ENCODE measurements at regions not wholly inside any gene's neighbourhood (a gene's known extent, or its start where the extent isn't known, plus 50 kb on each side); places are given as distances from the start of the nearest gene placed in this dataset.
"Not testable (repeated sequence)": the region's sequence is repeated elsewhere in the genome, so short reads cannot be mapped to it uniquely, and the experiment has no call there.

DNA sequence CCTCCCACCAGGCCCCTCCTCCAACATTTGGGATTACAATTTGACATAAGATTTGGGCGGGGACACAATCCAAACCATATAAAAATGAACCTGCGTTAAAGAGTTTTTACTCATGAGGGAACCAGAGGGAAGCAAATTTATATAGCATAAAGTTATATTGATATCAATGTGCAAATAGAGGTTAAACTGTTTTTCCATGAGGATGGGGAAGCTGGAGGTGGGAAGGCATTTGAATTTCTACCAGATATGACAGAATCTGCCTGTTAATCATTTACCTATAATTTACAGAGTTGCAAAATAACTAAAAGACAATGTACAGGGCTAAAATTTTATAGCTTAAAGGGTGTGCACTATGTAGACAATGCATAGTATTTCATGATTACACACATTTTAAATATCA is 322.0 kb upstream of the FKBP1C start:
- in situ Hi-C loops (cut with HindIII; ENCODE audit: low pct_unique_long_range_greater_than_20kb, low sequenced_read_pairs) = no loop called here
- DNase-seq (ENCODE audit: low read depth) = no peak

DNA sequence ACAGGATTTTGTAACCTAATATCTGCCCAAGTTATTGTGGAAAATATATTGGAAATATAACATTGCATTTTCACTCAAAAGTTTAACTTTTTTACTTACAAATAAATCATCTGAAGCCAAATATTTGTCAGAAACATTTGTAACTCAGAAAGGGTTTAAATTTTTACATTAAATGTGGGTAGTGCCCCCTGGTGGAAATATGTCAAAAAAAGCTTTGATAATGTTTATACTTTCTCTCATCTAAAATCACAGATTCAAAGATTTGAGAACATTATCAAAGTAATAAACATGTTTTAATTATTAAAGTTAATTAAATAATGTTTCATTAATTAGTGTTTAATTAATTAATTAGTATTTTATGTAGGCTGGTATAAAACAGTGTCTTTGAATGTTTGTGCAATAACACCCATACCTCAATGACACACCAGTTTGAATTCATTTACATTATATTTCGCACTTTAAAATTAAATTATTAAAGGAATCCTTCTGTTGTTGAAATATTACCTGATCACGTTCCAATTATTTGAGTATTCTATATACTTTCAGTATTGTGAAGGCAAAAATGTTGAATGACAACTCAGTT is 320.1 kb upstream of the FKBP1C start:
- in situ Hi-C loops (cut with HindIII; ENCODE audit: low pct_unique_long_range_greater_than_20kb, low sequenced_read_pairs) = no loop called here
- DNase-seq (ENCODE audit: low read depth) = no peak

GRCh38 chr6:62894114-62894513 is 317.2 kb upstream of the FKBP1C start:
- in situ Hi-C loops (cut with HindIII; ENCODE audit: low pct_unique_long_range_greater_than_20kb, low sequenced_read_pairs) = no loop called here
- no peak for DNase-seq (ENCODE audit: low read depth)

DNA sequence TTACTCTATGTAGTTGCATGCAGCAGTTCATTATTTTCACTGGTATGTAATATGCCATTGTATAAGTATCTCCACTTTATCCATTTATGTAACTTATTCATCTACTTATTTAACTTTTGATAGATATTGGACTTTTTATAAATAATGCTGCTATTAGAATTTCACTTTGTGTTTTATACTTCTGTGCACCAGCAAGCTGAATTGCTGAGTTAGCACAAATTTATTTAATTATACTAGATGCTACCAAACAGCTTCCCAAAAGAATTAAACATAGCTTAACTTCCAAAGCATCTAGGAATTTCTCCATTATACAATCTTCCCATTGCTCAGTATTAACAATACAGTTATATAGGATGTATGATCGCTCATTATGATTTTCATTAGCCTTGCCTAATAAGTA is 308.0 kb upstream of the FKBP1C start:
- DNase-seq (ENCODE audit: low read depth) = no peak
- in situ Hi-C loops (cut with HindIII; ENCODE audit: low pct_unique_long_range_greater_than_20kb, low sequenced_read_pairs) = no loop called here

DNA sequence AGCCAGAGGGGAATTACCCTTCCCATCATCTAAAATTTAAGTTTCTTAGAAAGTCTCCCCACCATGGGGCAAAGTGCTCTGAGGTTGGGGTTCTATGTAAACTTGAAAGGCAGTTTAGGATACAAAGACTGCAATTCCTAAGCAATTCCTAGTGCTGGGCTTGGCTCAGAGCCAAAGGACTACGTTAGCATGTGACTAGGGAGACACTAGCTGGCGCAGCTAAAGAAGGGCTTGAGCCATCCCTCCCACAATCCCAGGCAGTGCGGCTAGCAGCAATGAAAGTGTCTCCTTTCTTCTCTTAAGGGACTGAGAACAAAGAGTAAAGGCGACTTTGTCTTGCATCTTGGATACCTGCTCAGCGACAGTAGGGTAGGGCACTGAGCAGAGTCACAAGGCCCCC is 306.6 kb upstream of the FKBP1C start:
- DNase-seq (ENCODE audit: low read depth) = no peak
- in situ Hi-C loops (cut with HindIII; ENCODE audit: low pct_unique_long_range_greater_than_20kb, low sequenced_read_pairs) = no loop called here

GRCh38 chr6:62914530-62914929 is 296.7 kb upstream of the FKBP1C start:
- in situ Hi-C loops (cut with HindIII; ENCODE audit: low pct_unique_long_range_greater_than_20kb, low sequenced_read_pairs) = no loop called here

GRCh38 chr6:62923728-62924127 is 287.5 kb upstream of the FKBP1C start:
- in situ Hi-C loops (cut with HindIII; ENCODE audit: low pct_unique_long_range_greater_than_20kb, low sequenced_read_pairs) = no loop called here

More at GRCh38 chr6:62914530-62914929, 296.7 kb upstream of the FKBP1C start:
- no peak for DNase-seq (ENCODE audit: low read depth)

DNA sequence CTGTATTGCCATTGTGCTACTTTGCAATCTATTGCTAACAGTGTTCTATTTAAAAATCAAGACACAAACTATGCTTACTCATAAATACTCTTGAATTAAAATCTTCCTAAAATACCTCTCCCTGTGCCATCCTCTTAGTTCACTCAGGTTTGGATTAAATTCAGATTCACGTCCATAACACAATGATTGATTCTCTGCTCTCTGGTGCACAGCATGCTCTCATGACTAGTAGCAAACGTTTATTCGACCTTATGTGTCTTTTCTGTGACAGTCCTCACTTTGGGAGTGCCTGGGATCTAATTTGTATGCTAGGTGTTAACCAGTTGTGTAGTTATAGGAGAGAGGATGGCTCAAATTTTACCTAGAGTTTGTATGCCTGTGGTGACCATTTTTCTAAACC is 270.4 kb upstream of the FKBP1C start:
- DNase-seq (ENCODE audit: low read depth) = no peak
- in situ Hi-C loops (cut with HindIII; ENCODE audit: low pct_unique_long_range_greater_than_20kb, low sequenced_read_pairs) = no loop called here

More at GRCh38 chr6:62923728-62924127, 287.5 kb upstream of the FKBP1C start:
- no peak for DNase-seq (ENCODE audit: low read depth)

DNA sequence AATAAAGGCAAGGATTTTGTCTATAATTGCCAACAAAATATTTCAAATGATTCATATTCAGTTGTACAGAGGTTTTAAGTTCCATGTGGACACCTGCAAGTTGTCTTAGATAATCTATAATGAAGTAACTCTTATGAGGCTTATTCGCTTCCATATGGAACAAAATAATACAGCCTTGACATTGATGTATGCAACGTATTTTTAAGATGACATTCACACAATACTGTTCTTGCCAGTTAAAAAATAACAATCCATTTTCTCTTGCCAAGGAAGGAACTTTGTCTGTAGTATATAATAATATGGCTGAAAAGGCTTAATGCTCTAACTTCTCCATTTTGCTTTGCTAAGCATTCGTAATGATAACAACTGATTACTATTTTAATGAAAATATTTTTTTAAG is 269.3 kb upstream of the FKBP1C start:
- no peak for DNase-seq (ENCODE audit: low read depth)
- in situ Hi-C loops (cut with HindIII; ENCODE audit: low pct_unique_long_range_greater_than_20kb, low sequenced_read_pairs) = no loop called here

GRCh38 chr6:62968834-62969233 is 242.4 kb upstream of the FKBP1C start:
- no peak for DNase-seq (ENCODE audit: low read depth)
- in situ Hi-C loops (cut with HindIII; ENCODE audit: low pct_unique_long_range_greater_than_20kb, low sequenced_read_pairs) = no loop called here

DNA sequence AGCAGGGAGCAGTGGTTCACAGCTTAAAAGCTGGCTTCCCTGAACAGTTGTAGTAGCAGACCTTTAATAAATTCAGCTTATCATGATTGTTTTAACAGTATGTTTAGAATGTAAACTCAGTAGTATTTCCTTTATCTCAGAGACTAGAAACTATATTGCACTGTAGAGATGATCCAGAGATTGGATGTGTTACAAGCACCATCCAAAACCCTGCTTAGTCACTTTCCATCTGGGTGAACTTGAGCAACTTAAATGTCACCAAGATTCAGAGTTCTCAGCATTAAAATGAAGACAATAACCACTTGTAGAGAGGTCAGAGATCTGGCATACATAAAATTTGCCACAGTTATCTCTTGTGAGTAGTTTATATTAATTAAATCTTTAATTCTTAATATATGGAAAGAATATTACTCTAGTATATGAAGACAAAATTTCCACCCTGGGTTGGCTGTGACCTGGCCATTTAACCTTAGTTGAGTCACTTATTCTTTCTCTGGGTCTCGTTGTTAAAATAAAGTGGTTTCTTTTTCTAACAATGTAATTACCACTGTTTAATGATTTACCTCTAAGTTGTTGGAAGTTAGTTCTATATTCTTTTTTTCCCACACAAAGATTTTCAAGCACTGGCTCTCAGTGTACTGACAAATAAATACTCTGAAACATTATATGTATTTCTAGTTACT is 239.2 kb upstream of the FKBP1C start:
- in situ Hi-C loops (cut with HindIII; ENCODE audit: low pct_unique_long_range_greater_than_20kb, low sequenced_read_pairs) = no loop called here
- peak; percentile 81 for DNase-seq (ENCODE audit: low read depth)

DNA sequence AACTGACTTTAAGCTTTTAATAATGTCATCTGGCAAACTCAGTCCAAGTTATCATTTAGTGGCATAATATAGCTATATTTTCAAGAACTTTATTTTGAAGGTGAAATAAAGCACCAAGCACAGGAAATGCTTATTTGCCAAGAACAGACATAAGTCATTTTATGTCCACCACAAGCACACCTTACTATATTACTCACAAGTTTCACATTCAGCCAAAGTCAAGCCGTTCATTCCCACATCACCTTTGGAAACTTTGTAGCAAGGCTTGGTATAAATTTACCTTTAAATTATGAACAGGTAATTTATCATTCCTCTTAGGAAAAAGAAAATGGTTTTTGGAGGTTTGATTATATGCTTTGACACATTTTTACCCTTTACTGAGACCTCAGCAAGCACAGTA is 236.8 kb upstream of the FKBP1C start:
- DNase-seq (ENCODE audit: low read depth) = no peak
- in situ Hi-C loops (cut with HindIII; ENCODE audit: low pct_unique_long_range_greater_than_20kb, low sequenced_read_pairs) = no loop called here

DNA sequence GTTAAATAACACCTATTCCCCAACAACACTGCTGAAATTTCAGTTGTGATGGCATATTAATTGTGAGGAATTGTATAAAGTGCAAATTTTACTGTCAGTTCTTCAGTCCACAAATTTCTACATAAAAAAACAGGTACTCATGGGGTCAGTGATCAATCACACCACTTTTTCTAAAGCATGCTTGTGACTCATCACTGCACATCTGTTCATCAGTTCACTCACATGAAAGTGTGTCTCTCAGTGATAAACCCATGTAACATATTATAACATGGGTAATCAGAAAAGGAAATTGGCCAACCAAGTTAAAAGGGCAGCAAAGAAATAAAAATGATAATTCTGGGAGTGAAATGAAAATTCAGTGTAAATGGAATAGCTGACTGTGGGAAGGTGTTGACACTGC is 234.7 kb upstream of the FKBP1C start:
- no peak for DNase-seq (ENCODE audit: low read depth)

GRCh38 chr6:62978920-62979319 is 232.3 kb upstream of the FKBP1C start:
- no peak for DNase-seq (ENCODE audit: low read depth)
- in situ Hi-C loops (cut with HindIII; ENCODE audit: low pct_unique_long_range_greater_than_20kb, low sequenced_read_pairs) = no loop called here

More for the DNA sequence above, 234.7 kb upstream of the FKBP1C start:
- in situ Hi-C loops (cut with HindIII; ENCODE audit: low pct_unique_long_range_greater_than_20kb, low sequenced_read_pairs) = no loop called here

DNA sequence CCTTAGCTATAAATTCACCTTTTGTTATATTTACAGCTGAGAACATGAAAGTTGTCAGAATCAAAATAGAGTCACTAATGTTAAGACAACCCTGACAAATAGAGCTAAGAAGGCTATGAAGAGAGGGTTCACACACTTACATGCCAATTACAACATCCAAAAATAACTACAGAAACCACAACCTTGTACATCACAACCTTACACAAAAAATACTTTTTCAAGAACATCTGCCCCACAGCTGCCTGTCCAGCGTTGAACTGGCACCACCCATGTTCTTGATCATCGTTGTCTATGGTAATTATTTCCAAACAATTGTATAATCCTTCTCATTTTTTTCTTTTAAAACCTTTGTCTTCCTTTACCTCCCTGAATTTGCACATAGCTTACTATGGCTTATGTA is 231.2 kb upstream of the FKBP1C start:
- DNase-seq (ENCODE audit: low read depth) = no peak
- in situ Hi-C loops (cut with HindIII; ENCODE audit: low pct_unique_long_range_greater_than_20kb, low sequenced_read_pairs) = no loop called here

GRCh38 chr6:62980724-62981123 is 230.5 kb upstream of the FKBP1C start:
- DNase-seq (ENCODE audit: low read depth) = no peak
- in situ Hi-C loops (cut with HindIII; ENCODE audit: low pct_unique_long_range_greater_than_20kb, low sequenced_read_pairs) = no loop called here

- in situ Hi-C loops (cut with HindIII; ENCODE audit: low pct_unique_long_range_greater_than_20kb, low sequenced_read_pairs) = no loop called here
- DNase-seq (ENCODE audit: low read depth) = no peak
Measured at GRCh38 chr6:62982951-62983350, 228.3 kb upstream of the FKBP1C start.

GRCh38 chr6:62991696-62992095 is 219.6 kb upstream of the FKBP1C start:
- DNase-seq (ENCODE audit: low read depth) = peak; percentile 29
- in situ Hi-C loops (cut with HindIII; ENCODE audit: low pct_unique_long_range_greater_than_20kb, low sequenced_read_pairs) = not testable (repeated sequence)

DNA sequence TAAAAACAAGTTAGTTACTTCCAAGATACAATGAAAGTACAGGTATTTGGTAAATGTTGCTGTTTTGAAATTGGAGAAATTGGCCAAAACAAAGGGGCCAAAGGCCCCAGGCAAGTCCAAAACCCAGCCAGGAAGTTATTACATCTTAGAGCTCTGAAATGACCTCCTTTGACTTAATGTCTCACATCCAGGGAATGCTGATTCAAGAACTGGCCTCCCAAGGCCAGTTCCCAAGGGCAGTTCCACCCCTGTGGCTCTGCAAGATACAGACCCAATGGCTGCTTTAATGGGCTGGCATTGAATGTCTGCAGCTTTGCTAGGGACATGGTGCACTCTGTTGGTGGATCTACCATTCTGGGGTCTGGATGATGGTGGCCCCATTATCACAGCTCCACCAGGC is 217.3 kb upstream of the FKBP1C start:
- in situ Hi-C loops (cut with HindIII; ENCODE audit: low pct_unique_long_range_greater_than_20kb, low sequenced_read_pairs) = no loop called here
- DNase-seq (ENCODE audit: low read depth) = no peak

GRCh38 chr6:62998022-62998421 is 213.2 kb upstream of the FKBP1C start:
- peak; percentile 25 for DNase-seq (ENCODE audit: low read depth)
- in situ Hi-C loops (cut with HindIII; ENCODE audit: low pct_unique_long_range_greater_than_20kb, low sequenced_read_pairs) = no loop called here

Measured in Caki2 (cell line).